Stimulated activated CD4-positive, alpha-beta T cell treated with anti-CD3 and anti-CD28 coated beads, Interleukin-12 subunit alpha, Interleukin-12 subunit beta, amount 100 ng/mL, for 48 hours (primary cell): ENCODE measurements at regions not wholly inside any gene's neighbourhood (a gene's known extent, or its start where the extent isn't known, plus 50 kb on each side); places are given as distances from the start of the nearest gene placed in this dataset.

Experiments used
- DNase-seq, 3 donors: peaks; one replicate each; pipeline ENCODE4 v3.0.0-alpha.2; 2020; ENCODE audit warnings: low read depth in 2 of 3, low spot score in 1 of 3

- DNase-seq, result no peak
These were observed 125.0 kb upstream of the MEF2A start for GRCh38 chr15:99440551-99441443.

- no peak for DNase-seq
These were observed 124.4 kb upstream of the MEF2A start for GRCh38 chr15:99441444-99441800.

- DNase-seq, result no peak
These were observed 123.9 kb upstream of the MEF2A start for GRCh38 chr15:99441871-99442251.

- DNase-seq, result no peak
These were observed 123.4 kb upstream of the MEF2A start for GRCh38 chr15:99442252-99442897.

GRCh38 chr15:99443056-99443756, 122.6 kb upstream of the MEF2A start:
- DNase-seq, result no peak

GRCh38 chr15:99443768-99444446, 121.9 kb upstream of the MEF2A start:
- no peak for DNase-seq

- no peak for DNase-seq
These were observed 120.4 kb upstream of the MEF2A start for GRCh38 chr15:99445272-99445850.

GRCh38 chr15:99446565-99447496, 119.0 kb upstream of the MEF2A start:
- DNase-seq, result no peak

- DNase-seq, result no peak
These were observed 118.0 kb upstream of the MEF2A start for GRCh38 chr15:99447497-99448371.

GRCh38 chr15:99449514-99449913, 116.3 kb upstream of the MEF2A start:
- DNase-seq, result no peak

GRCh38 chr15:99450896-99451358, 114.9 kb upstream of the MEF2A start:
- peak; percentile 50 to 65 (median 59) for DNase-seq

GRCh38 chr15:99451484-99451883, 114.3 kb upstream of the MEF2A start:
- no peak for DNase-seq

- DNase-seq, result no peak
These were observed 113.8 kb upstream of the MEF2A start for GRCh38 chr15:99452010-99452409.

- no peak for DNase-seq
These were observed 112.8 kb upstream of the MEF2A start for GRCh38 chr15:99452728-99453636.

- DNase-seq, result no peak
These were observed 112.2 kb upstream of the MEF2A start for GRCh38 chr15:99453637-99454030.

- DNase-seq, result no peak
These were observed 111.5 kb upstream of the MEF2A start for GRCh38 chr15:99454107-99454809.
